ENCODE measurements at regions not wholly inside any gene's neighbourhood (a gene's known extent, or its start where the extent isn't known, plus 50 kb on each side); places are given as distances from the start of the nearest gene placed in this dataset.
"Not testable (repeated sequence)": the region's sequence is repeated elsewhere in the genome, so short reads cannot be mapped to it uniquely, and the experiment has no call there.

GRCh38 chr2:234375176-234375880, 121.6 kb downstream of the ARL4C start:
- in situ Hi-C loops (cut with MboI; ENCODE audit: low sequenced_read_pairs): no loop called here

GRCh38 chr2:234374736-234375135, 122.1 kb downstream of the ARL4C start:
- in situ Hi-C loops (cut with MboI; ENCODE audit: low sequenced_read_pairs): no loop called here

- in situ Hi-C loops (cut with MboI; ENCODE audit: low sequenced_read_pairs): no loop called here
Observed at GRCh38 chr2:234374150-234374508, 122.8 kb downstream of the ARL4C start.

GRCh38 chr2:234373481-234374149, 123.3 kb downstream of the ARL4C start:
- in situ Hi-C loops (cut with MboI; ENCODE audit: low sequenced_read_pairs): no loop called here

- in situ Hi-C loops (cut with MboI; ENCODE audit: low sequenced_read_pairs): no loop called here
Observed at GRCh38 chr2:234373060-234373459, 123.8 kb downstream of the ARL4C start.

- in situ Hi-C loops (cut with MboI; ENCODE audit: low sequenced_read_pairs): no loop called here
Observed at GRCh38 chr2:234372506-234372905, 124.4 kb downstream of the ARL4C start.

GRCh38 chr2:234368861-234369261, 128.0 kb downstream of the ARL4C start:
- in situ Hi-C loops (cut with MboI; ENCODE audit: low sequenced_read_pairs): no loop called here

- in situ Hi-C loops (cut with MboI; ENCODE audit: low sequenced_read_pairs): no loop called here
Observed at GRCh38 chr2:234366891-234367290, 130.0 kb downstream of the ARL4C start.

GRCh38 chr2:234364661-234365060, 132.2 kb downstream of the ARL4C start:
- in situ Hi-C loops (cut with MboI; ENCODE audit: low sequenced_read_pairs): no loop called here

- in situ Hi-C loops (cut with MboI; ENCODE audit: low sequenced_read_pairs): no loop called here
Observed at GRCh38 chr2:234363647-234364294, 133.1 kb downstream of the ARL4C start.

GRCh38 chr2:234363011-234363487, 133.8 kb downstream of the ARL4C start:
- in situ Hi-C loops (cut with MboI; ENCODE audit: low sequenced_read_pairs): no loop called here

GRCh38 chr2:234360313-234360975, 136.4 kb downstream of the ARL4C start:
- in situ Hi-C loops (cut with MboI; ENCODE audit: low sequenced_read_pairs): not testable (repeated sequence)

GRCh38 chr2:234357666-234358065, 139.2 kb downstream of the ARL4C start:
- in situ Hi-C loops (cut with MboI; ENCODE audit: low sequenced_read_pairs): no loop called here

- in situ Hi-C loops (cut with MboI; ENCODE audit: low sequenced_read_pairs): no loop called here
Observed at GRCh38 chr2:234355808-234356365, 141.0 kb downstream of the ARL4C start.

- in situ Hi-C loops (cut with MboI; ENCODE audit: low sequenced_read_pairs): no loop called here
Observed at GRCh38 chr2:234355021-234355720, 141.7 kb downstream of the ARL4C start.

- in situ Hi-C loops (cut with MboI; ENCODE audit: low sequenced_read_pairs): no loop called here
Observed at GRCh38 chr2:234352270-234352669, 144.6 kb downstream of the ARL4C start.

- in situ Hi-C loops (cut with MboI; ENCODE audit: low sequenced_read_pairs): not testable (repeated sequence)
Observed at GRCh38 chr2:234351866-234352265, 145.0 kb downstream of the ARL4C start.

- in situ Hi-C loops (cut with MboI; ENCODE audit: low sequenced_read_pairs): no loop called here
Observed at GRCh38 chr2:234348081-234348480, 148.8 kb downstream of the ARL4C start.

- in situ Hi-C loops (cut with MboI; ENCODE audit: low sequenced_read_pairs): no loop called here
Observed at GRCh38 chr2:234345921-234346320, 151.0 kb downstream of the ARL4C start.

- in situ Hi-C loops (cut with MboI; ENCODE audit: low sequenced_read_pairs): no loop called here
Observed at GRCh38 chr2:234344012-234344411, 152.9 kb downstream of the ARL4C start.

GRCh38 chr2:234343372-234343771, 153.5 kb downstream of the ARL4C start:
- in situ Hi-C loops (cut with MboI; ENCODE audit: low sequenced_read_pairs): no loop called here

All from HL-60/S4 (cell line).